BJ (cell line): ENCODE measurements at regions not wholly inside any gene's neighbourhood (a gene's known extent, or its start where the extent isn't known, plus 50 kb on each side); places are given as distances from the start of the nearest gene placed in this dataset.

Experiments used
- CTCF ChIA-PET: fragments of 350-600 bp; formaldehyde crosslinking; extraction: SDS; loops from one replicate; lab custom pipeline; 2021; ENCODE audit warnings: antibody characterized with exemption, inconsistent platforms; lab: Yijun Ruan, JAX
- POLR2A ChIA-PET: fragments of 300-600 bp; sonication (Branson Sonifier 250); formaldehyde crosslinking; extraction: SDS; loops from one replicate; lab custom pipeline; 2021; ENCODE audit warnings: antibody characterized with exemption; lab: Charles Lee
- DNase-seq: peaks from one replicate; pipeline ENCODE4 v3.0.0-alpha.2; 2011; ENCODE audit warnings: low read depth
- H3K27me3 ChIP-seq: 2 replicates; pipeline ENCODE4 v1.6.0; 2011; ENCODE audit warnings: low read length; ENCODE audit not compliant: control insufficient read depth, insufficient read depth
- H3K36me3 ChIP-seq: 2 replicates; pipeline ENCODE4 v1.5.1; 2011; ENCODE audit warnings: low read length; ENCODE audit not compliant: control insufficient read depth, insufficient read depth
- H3K4me3 ChIP-seq: 2 replicates; pipeline ENCODE4 v1.5.1; 2011; ENCODE audit warnings: low read depth, mild to moderate bottlenecking, control low read depth, low read length
- CTCF ChIP-seq: IDR thresholded peaks from 2 replicates; pipeline ENCODE4 v1.5.1; 2011; ENCODE audit warnings: low read depth, mild to moderate bottlenecking, control low read depth, inconsistent platforms, low read length, moderate library complexity; ENCODE audit not compliant: insufficient read depth

DNA sequence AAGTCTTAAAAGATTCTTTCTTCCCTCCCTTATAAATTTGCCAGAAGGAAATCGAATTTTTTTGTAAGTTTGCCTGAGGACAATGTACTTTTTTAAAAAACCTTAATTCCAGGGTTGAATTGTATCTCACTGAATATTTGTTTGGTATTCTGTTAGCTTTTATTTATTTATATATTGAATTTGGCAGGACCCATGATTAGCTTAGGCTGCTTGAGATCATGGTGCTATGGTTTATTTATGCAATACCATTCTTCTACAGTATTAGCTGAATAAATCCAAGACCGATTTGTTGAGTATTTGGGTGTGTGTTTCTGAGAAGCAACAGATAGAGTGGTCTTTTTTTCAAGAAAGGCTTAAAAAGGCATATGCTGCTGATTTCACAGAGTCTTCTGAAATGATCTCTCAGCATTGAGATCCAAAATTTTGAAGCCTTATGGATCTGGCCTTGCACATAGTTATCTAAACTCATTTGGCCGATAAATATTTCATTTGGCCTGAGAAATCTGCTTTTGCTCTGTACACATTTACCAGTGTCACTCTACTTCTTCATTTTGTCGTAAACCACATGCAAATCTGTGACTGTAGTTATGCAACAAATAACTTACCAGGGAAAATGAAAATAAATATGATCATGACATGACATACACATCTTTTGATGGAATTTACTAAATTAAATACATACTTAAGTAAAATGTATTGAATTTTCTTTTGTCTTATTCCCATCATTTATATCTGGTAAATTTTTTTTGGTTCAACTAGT is 265.8 kb upstream of the FLRT2 start:
- Histone ChIP-seq H3K27me3 (no peaks in the 10 kb centered on the region), H3K4me3 (no peak overlapping the region), H3K36me3 (no peaks in the 10 kb centered on the region)
- CTCF ChIA-PET, result interaction anchor here (0.9 to 1.0 kb wide), 2 partner anchors 9 to 11 kb away, joined by 3 read pairs; no protein-coding TSS in a partner anchor
- no peak for TF ChIP-seq CTCF
- no peak for DNase-seq
- POLR2A ChIA-PET, result no interaction called here

GRCh38 chr14:85273099-85273677 is 256.8 kb upstream of the FLRT2 start:
- Histone ChIP-seq H3K36me3 (no peaks in the 10 kb centered on the region), H3K27me3 (no peaks in the 10 kb centered on the region), H3K4me3 (no peak overlapping the region)
- CTCF ChIA-PET, result interaction anchor here (0.5 to 0.9 kb wide), 3 partner anchors 10 to 1449 kb away, joined by 3 read pairs; no protein-coding TSS in a partner anchor
- no peak for TF ChIP-seq CTCF
- POLR2A ChIA-PET, result interaction anchor here (0.6 kb wide), 1 partner anchor 256 kb away, joined by 3 read pairs; no protein-coding TSS in a partner anchor
- no peak for DNase-seq

DNA sequence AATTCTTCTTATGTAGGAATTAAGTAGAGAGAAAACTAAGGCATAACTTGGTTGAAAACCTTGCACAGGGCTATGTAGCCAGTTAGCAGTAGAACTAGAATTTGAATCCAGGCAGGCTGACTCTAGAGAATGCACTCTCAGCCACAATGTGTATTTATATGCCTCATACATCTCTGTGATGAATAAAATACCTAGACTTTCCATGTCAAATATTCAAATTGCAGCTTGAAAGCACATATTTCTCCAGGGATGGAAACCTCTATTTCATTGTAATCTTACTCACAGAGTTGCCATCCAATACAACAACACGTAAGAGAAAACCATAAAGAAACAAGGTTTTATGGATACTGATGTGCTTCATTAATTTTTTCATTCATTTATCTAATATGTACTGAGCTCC is 256.0 kb upstream of the FLRT2 start:
- POLR2A ChIA-PET, result no interaction called here
- H3K36me3 ChIP-seq, result no peaks in the 10 kb centered on the region
- no peak for DNase-seq
- no peak overlapping the region for H3K4me3 ChIP-seq
- H3K27me3 ChIP-seq, result no peaks in the 10 kb centered on the region
- CTCF ChIA-PET, result interaction anchor here (0.5 kb wide), 1 partner anchor 1448 kb away, joined by 3 read pairs; no protein-coding TSS in a partner anchor
- no peak for TF ChIP-seq CTCF

GRCh38 chr14:85276161-85276978 is 253.6 kb upstream of the FLRT2 start:
- no peak for DNase-seq
- Histone ChIP-seq H3K4me3 (no peak overlapping the region), H3K27me3 (no peaks in the 10 kb centered on the region), H3K36me3 (no peaks in the 10 kb centered on the region)
- no peak for TF ChIP-seq CTCF
- ChIA-PET CTCF (no interaction called here), POLR2A (no interaction called here)

DNA sequence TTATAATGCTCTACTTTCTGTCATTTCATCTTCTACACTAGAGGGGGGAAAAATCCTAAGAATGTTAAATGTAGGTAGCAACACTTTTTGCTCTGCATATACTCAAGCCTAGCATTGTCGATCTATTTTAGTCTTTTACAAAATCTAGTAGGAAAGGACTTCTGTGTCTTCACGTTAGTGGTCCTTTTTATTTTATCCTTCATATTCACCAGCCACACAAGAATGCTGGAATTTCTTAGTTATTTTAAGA is 253.0 kb upstream of the FLRT2 start:
- TF ChIP-seq CTCF, result no peak
- Histone ChIP-seq H3K27me3 (no peaks in the 10 kb centered on the region), H3K4me3 (no peak overlapping the region), H3K36me3 (no peaks in the 10 kb centered on the region)
- ChIA-PET CTCF (no interaction called here), POLR2A (no interaction called here)
- DNase-seq, result no peak
